DMS53 treated with DMSO at 0.1 percent for 48 hours (cell line): ENCODE measurements at regions not wholly inside any gene's neighbourhood (a gene's known extent, or its start where the extent isn't known, plus 50 kb on each side); places are given as distances from the start of the nearest gene placed in this dataset.

Source experiments
- DNase-seq: peaks from one replicate; lab custom pipeline; 2025; ENCODE audit not compliant: unreplicated experiment; lab: John Stamatoyannopoulos, UW

DNA sequence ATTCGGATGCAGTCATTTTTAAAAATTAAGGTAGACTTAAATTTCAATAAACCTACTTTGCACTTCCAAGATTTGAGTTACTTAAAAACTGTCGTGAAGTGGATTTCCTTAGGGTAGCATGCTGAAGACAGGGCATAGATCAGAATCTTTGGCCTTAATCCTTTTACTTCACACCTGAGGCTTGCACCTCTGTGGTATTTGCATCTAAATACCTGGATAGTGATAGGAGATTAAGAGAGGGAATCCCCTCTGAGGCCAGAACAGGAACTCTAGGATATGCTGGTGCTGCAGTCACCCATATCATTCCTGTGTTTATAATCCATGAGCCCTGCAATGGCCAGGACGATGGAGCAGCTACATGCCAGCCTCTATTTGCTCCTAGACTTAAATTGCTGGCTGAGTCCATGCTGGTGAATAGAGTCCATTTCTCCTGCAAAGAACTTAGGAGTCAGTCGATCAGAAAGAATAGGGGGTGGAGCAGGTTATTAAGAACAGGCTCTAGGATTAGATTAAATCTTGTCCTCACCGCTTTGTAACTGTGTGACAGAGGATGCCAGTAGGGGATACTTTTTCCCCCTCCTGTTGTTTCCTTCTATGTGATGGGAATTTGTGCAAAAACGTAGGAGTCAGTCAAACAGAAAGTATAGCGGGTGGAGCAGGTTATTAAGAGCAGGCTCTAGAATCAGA, 333.6 kb downstream of the DUSP10 start:
- no peak for DNase-seq

DNA sequence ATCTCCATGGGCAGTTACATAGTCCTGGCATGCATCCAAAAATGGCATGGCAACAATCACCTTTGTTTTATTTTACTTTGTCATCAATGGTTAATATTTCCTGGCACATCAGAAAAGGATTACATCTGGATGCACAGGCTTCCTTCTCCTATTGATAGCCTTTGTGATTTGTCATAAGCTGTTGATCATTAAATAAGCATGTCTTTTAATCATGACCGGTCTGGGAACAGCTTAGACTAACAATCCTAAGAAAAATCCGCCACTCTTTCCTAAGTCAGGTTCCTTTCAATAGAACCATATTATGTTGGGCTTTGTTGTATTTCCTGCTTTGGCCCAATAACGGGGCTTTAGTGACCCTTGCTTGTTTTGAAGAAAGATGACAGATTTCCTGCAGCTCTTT, 330.6 kb downstream of the DUSP10 start:
- DNase-seq, result no peak

DNA sequence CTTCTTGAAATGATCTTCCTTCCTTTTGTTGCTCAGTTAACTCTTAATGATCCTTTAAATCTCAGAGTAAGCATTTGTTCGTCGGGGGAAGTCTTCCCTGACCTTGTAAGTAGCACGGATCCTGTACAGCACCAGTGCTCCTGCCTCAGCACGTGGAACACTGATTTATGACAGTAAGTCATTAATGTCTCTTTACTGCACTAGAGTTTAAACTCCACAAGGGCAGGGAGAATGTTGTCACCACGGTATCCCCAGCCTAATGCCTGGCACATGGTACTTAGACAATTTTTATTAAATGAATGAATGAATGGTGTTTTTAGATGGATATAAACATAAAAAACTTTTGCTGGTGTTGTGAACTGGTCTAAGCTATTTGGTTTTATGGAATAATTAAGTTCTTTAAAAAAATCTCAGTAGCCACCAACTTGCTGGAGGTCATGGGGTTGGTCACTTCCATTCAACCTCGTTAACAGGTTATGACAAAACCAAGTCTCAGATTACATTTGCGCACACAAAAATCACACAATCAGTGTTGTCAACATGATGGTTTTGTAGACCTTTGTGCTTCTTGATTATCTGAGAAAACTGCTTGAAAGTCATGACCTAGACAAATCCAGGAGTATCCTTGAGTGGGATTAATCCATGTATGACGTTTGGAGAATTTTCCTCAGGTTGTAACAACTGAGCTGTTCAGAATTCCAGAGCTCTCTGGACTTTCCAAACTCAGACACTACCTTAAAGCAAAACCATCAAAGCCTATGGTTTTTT, 326.9 kb downstream of the DUSP10 start:
- no peak for DNase-seq

DNA sequence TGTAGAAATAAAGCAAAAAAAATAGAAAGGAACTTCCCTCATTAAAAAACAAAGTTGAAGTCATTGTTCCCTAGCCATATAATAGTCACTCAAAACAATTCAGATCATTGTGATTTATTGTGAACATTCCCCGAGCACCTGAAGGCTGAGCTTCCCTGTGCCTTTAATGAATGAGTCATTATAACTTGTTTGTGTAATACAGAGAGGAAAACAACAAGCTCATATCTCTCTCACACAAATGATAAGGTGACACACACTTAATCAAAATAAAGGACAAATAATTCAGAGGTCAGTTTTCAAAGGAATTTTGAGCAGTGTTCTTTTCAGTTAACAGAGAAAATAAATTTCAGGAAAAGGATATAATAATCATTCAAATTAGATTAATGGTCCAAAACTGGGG, 326.2 kb downstream of the DUSP10 start:
- DNase-seq, result no peak

DNA sequence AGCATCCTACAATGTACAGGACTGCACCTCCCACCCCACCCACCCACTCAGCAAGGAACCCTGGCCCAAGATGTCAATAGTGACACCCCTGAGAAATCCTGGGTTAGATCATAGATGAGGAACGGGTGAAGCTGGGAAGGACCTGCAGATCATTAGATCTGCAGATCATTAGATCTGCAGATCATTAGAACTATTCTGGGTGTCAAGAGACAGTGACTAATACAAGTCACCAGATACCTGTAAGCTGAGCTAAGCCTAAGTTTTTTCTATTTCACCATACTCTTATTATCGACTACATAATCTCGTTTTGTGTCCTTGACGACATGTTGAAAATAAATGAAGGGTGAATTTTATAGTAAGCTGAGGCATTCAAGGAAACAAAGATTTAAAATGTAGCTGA, 325.7 kb downstream of the DUSP10 start:
- no peak for DNase-seq

DNA sequence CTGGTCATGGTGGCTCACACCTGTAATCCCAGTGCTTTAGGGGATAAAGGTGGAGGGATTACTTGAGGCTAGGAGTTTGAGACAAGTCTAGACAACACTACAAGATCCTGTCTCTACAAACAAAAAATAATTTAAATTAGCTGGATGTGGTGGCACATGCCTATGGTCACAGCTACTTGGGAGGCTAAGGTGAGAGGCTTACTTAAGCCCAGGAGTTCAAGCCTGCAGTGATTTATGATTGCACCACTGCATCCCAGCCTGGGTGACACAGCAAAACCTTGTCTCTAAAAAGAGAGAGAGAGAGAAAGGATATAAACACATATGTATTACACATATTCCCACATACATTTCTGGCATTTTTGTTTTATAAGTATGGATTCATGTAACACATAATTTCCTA, 325.2 kb downstream of the DUSP10 start:
- no peak for DNase-seq

DNA sequence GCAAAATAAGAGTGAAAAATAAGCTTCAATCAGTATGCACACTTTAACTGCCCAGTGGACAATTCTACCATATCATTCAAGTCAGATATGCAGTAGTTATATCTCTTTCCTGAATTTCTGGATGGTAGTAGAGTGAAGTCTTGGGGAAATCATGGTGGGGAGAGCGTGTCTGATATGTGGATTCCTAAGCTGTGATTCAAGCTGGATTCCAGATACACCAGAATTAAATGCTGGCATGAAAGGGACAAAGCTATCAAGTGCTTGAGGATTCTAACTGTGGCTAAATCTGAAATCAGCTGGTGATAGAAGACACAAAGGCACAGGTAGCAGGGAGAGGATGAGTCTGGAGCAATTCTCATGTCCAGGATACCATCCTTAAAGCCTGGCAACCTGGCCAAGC, 323.5 kb downstream of the DUSP10 start:
- no peak for DNase-seq

DNA sequence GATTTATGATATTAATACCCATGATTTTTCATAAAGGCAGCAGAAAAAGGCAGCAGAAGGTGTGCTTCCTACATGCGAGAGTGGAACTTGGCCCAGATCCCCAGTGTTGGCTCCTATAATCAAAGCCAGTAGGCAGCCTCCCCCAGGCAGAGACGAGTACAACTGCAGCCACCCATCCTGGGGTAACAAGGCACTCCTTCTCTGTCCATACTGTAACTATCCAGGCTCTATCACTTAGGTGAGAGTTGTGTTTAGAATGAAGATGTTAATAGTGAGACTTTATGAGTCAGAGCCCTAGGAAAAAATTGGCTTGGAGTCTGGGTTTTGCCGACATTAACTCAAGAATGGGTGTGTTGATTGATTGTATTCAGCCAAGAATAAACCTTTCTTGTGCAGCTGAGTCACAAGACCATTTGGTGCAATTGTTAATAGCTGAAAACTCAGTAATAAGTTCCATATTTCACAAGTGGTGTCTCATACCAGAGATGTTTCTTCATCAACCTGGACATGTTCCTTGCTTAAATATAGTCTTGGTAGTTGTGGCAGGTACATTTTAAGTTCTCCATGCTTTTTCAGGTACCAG, 322.3 kb downstream of the DUSP10 start:
- DNase-seq, result no peak

DNA sequence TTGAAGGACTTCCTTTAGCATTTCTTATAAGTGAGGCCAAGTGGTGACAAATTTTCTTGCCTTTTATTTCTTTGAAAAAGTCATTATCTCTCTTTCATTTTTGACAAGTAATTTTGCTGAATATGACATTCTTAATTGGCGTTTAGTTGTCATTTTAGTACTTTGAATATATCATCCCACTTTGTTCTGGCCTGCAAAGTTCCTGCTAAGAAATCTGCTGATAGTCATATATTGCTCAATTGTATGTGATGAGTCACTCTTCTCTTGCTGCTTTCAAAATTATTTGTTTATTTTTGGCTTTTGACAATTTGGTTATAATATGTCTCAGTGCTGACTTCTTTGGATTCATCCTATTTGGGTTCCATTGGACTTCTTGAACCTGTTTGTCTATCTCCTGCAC, 312.6 kb downstream of the DUSP10 start:
- DNase-seq, result no peak

DNA sequence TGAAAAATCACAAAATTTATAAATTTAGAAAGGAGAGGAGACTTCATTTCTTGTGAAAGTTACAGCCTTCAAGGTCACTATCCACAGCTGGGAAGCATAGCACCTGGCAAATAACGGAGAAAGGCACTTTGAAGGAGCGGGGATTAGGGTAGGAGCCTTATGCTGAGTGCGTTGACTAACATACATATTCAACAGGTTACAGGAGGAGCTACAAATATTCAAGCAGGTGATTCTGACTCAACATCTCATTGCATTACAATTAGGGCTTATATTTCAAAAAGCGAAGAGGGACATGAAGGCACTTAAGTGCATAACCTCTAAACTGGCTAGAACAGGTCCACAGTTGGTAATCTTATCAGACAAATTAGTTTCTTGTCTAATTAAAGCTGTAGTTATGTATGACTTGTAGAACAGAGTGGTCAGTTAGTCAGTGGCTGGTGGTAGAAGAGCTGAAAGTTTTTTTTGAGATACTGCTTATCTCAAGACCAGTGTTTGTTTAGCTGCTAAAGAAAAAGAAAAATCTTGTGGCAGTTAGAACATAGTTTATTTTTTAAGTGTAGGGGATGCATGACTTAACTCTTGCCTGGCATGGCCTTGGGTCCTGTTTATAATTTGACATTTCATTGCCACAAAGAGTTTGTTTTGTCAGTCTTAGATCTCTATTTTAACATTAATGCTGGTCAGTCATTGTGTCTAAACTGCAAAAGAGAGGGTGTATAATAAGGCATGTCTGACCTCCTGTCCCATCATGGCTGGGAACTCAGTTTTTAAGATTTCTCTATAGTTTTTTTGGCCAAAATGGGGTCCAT, 311.5 kb downstream of the DUSP10 start:
- DNase-seq, result no peak

DNA sequence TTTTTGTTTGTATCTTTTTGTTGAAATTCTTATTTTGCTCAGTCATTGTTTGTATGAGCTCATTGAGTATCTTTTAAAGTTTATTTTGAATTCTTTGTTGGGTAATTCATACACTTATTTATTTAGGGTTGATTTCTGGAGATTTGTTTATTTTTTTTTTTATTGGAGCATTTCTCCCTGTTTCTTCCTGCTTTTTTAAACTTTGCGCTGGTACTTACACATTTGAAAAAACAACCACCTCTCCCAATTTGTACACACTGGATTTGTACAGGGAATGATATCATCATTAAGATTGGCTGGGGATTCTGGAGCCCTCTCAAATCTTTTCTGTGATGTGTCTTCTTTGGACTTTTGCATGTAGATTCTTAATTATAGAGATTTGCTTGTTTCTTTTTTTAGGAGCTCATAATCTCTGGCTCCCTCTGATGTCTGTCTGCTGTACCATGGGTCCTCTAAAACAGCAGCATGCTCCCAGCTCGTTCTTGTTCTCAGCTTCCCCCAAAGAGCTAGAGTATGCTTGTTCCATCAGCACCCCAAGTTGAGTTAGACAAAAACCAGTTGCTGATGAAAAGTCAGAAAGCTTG, 310.7 kb downstream of the DUSP10 start:
- no peak for DNase-seq

DNA sequence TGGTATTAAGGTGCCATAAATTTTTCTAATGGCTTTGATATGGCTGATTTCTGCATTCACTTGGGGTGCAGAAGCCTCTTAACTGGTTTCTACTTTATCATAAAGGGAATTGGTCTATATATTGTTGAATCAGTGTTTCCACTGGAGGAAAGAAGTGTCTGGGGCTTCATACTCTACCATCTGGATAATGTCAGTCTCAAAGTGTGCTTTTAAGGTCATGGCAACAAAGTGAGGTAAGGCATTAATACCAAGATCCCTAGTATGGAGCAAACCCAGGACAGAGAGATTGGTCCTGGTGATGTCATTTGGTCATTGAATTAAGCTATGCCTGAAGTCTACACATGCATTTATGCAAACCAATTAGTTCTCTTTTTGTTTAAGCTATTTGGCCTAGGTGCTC, 309.9 kb downstream of the DUSP10 start:
- no peak for DNase-seq

DNA sequence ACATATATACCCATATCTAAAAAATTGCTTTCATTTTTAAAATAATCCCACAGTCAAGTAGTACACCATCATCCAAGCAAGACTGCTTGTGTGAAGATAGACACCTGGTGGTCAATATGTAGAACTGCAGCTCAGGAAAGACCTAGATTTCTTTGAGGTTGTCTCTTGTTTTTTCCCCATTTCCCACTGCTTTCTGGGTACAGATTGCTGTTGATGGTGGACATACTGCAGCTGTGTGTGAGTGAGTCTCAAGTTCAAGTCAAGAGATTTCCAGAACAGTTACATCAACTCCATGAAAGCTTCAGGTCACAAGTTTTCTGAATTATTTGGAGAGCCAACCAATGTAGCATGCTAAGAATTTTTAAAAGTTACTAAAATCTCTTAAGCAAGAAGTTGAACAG, 306.4 kb downstream of the DUSP10 start:
- DNase-seq, result peak; percentile 79

DNA sequence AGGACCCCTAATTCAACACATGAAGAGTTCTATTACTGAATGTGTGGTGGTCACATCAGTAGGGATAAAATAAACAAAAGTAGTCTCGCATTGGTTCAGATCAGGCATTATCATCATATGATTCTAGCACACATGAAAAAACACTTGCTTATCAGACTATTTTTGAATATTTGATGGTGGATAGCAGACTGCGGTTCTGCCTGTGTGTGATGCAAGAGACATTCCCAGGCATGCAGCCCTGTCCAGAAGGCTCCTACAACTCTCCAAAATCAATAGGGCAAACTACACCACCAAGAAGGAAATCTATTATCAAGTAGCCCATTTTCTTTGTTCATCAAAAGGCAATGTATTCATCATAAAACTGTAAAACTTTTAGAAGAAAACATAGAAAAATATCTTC, 304.7 kb downstream of the DUSP10 start:
- DNase-seq, result no peak

DNA sequence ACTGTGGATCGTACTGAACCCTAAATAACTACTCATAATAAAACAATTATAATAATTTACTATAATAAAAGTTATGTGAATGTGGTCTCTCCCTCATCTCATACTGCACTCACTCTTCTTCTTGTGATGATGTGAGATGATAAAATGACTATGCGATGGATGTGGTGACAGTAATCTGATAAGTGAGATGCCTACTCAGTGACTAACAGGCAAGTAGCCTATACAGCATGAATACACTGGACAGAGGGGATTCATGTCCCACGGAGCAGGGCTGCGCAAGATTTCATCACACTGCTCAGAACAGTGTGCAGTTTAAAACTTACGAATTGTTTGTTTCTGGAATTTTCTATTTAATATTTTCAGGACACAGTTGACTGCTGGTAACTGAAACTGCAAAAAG, 304.0 kb downstream of the DUSP10 start:
- no peak for DNase-seq

DNA sequence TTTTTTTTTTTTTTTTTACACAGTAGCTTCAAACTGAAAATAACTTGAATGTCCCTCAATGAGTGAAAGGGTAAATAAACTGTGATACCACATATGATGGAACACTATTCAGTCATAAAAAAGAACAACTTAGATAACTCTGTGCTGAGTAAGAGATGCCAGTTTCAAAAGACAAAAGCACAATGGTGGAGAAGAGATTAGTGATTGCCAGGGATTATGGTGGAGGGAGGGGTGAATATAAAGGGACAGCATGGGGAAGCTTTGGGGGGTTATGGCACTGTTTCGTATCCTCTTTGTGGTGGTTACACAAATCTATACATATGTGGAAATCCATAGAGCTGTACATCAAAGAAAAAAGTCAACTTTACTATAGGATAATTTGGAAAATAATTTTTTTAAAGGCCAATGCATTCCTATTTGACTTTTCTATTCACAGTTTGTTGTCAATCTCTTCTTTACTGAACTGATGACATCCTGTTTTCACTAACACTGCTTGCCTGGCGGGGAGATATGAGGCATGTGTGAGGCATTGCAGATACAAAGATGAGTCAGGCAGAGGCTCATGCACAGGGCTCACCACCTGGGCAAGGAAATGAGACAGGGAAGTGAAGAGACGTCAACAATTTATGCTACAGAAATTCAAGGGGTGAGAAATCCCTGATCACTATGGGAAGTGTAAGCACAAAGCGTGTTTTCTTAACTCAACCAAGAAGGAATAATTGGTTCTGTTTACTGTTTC, 302.7 kb downstream of the DUSP10 start:
- DNase-seq, result peak; percentile 34

DNA sequence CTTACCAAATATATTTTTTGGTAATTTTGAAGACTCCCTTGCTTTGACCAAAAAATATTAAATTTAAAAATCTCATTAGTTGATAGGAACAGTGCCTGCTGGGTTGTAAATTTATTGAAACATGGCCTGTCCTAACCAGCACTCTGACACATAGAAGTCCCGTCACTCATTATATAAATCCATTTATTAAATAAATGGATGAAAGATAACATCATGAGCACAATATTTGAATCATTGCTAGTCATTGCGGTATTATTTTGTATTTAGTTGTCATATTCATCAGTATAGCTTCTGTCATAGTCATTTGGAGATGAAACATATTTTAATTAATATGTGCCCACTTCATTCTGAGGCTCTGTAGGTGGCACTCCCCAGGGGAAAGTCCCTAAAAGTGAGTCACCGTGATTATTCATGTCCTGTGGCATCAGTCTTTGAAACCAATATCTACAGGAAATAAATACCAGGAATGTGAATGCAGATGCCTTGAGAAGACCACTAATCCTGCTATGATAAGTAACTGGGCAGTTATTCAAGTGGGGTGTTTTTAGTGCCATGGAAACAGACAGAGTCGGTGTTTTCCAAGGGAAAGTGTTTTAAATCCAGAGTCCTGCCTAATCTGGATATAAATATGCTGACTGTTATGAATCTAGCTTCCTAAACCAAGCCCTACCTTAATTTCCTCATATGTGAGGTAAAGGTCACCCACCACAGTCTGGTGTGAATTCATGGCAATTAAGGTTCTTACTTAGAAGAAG, 302.0 kb downstream of the DUSP10 start:
- peak; percentile 46 for DNase-seq

DNA sequence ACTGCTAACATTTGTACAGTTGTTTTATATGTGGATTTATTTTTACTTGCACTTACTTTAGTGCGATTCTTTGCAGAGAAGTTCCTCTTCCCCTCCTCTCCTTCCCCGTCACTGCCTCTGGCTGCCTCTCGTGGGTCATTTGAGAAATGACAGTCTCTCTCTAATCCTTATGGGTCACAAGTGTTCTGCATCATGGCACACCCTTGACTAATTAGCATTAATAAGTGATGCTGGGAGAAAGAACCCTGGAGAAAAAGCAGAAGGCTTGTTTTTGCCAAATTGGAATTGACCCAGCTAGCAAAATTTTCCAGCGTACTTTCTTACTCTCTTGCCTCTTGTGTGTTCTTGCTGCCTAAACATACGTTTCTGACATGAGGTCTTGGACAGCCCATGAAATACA, 301.2 kb downstream of the DUSP10 start:
- no peak for DNase-seq

DNA sequence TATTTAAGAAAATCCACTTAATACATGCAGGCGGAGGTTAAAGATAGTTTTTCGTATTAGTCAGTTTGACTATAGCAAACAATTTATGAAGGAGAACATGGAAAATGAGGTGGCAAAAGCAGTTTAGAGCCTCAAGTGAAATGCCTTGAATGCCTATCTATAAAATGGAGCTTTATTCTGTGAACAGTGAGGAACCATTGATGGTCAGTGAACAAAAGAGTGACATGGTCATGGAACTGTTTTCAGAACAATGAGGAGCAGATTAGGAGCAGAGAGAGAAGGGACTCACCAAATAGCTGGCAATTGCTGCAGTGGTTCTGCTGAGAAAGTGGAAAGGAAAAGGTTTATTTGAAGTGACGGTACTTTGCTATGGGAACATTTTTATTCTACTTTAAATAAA, 299.8 kb downstream of the DUSP10 start:
- DNase-seq, result no peak

DNA sequence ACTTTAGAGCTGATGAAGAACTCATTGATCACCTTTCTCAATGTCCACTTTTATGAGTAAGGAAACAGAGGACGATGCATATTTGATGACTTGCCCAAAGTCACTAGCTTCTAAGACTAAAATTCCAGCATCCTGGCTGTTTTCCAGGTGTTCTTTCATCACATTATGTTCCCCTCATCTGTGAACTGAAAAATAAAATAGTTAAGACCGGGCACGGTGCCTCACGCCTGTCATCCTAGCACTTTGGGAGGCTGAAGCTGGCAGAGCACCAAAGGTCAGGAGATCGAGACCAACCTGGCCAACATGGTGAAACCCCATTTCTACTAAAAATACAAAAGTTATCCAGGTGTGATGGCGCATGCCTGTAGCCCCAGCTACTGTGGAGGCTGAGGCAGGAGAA, 297.5 kb downstream of the DUSP10 start:
- no peak for DNase-seq
